Lower leg skin (tissue), 4 donors: ENCODE measurements at regions not wholly inside any gene's neighbourhood (a gene's known extent, or its start where the extent isn't known, plus 50 kb on each side); places are given as distances from the start of the nearest gene placed in this dataset.

ENCODE experiments used
- DNase-seq, 2 donors: peaks; one replicate each; pipeline ENCODE4 v3.0.0-alpha.2; 2019; ENCODE audit warnings: low spot score in 2 of 2
- H3K4me3 ChIP-seq: fragments of 200-600 bp; sonication (generic); 2 replicates; pipeline ENCODE4 v1.5.1; 2017; ENCODE audit warnings: mild to moderate bottlenecking, low read depth; ENCODE audit not compliant: poor library complexity, severe bottlenecking
- POLR2A ChIP-seq, 2 donors: fragments of 450-650 bp; IDR thresholded peaks; one replicate each; pipeline ENCODE4 v1.6.1; 2016 to 2017; ENCODE audit warnings: antibody characterized with exemption in 2 of 2, mild to moderate bottlenecking in 1 of 2, moderate library complexity in 1 of 2
- WGBS, 2 donors: methylation state at CpG; one replicate each; pipeline ENCODE4 v1.1.5; 2018; 5-methylcytosine and 5-hydroxymethylcytosine counted together
- intact Hi-C: fragments of 100-400 bp; cut with DNase I; formaldehyde crosslinking; loops from one replicate; pipeline ENCODE4 v1.15.0; 2023; ENCODE audit warnings: low total_unique reads
- TF ChIP-seq, protein P1 (sequence below), 3 donors: fragments of 450-650 bp; IDR thresholded peaks; one replicate each; pipeline ENCODE4 v1.5.1; 2016; ENCODE audit warnings: antibody characterized with exemption in 3 of 3, mild to moderate bottlenecking in 3 of 3, moderate library complexity in 2 of 3

DNA sequence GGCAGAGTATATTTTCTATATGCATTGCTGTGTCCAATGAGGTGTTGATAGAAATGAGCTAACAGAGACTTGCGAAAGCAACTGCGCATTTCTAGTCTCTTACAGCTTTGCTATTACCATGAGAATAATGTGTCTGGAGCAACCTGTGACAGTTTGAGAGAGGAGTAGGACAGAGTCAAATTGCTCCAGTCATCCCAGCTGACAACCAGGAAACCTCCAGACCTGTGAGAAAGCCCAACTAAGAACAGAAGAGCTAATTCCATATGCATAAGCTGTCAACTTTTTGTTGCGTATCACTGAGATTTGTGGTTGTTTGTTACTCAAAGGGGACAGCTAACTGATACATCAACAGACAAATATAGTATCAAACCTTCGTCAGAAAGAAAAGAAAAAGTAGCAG is 354.1 kb upstream of the LRRC7 start:
- no peak for DNase-seq
- no peak overlapping the region for H3K4me3 ChIP-seq
- intact Hi-C loops: no loop called here
- WGBS, 2 donors: 93 to 94% methylated on average over 4 of the region's 4 CpGs
- TF ChIP-seq POLR2A (IDR thresholded peaks at IDR 0.05): no peak
- TF ChIP-seq, protein P1, sequence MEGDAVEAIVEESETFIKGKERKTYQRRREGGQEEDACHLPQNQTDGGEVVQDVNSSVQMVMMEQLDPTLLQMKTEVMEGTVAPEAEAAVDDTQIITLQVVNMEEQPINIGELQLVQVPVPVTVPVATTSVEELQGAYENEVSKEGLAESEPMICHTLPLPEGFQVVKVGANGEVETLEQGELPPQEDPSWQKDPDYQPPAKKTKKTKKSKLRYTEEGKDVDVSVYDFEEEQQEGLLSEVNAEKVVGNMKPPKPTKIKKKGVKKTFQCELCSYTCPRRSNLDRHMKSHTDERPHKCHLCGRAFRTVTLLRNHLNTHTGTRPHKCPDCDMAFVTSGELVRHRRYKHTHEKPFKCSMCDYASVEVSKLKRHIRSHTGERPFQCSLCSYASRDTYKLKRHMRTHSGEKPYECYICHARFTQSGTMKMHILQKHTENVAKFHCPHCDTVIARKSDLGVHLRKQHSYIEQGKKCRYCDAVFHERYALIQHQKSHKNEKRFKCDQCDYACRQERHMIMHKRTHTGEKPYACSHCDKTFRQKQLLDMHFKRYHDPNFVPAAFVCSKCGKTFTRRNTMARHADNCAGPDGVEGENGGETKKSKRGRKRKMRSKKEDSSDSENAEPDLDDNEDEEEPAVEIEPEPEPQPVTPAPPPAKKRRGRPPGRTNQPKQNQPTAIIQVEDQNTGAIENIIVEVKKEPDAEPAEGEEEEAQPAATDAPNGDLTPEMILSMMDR (IDR thresholded peaks at IDR 0.05): no peak

- 93 to 95% methylated on average over 3 of the region's 3 CpGs for WGBS, 2 donors
- H3K4me3 ChIP-seq: no peak overlapping the region
- TF ChIP-seq POLR2A (IDR thresholded peaks at IDR 0.05): no peak
- TF ChIP-seq, protein P1 (IDR thresholded peaks at IDR 0.05): no peak
- intact Hi-C loops: no loop called here
- DNase-seq: no peak
These were observed 351.8 kb upstream of the LRRC7 start for GRCh38 chr1:69215883-69216282.

GRCh38 chr1:69220672-69221071 is 347.1 kb upstream of the LRRC7 start:
- 96 to 100% methylated on average over 1 of the region's 1 CpG for WGBS, 2 donors

GRCh38 chr1:69221524-69221923 is 346.2 kb upstream of the LRRC7 start:
- 34 to 54% methylated on average over 1 of the region's 1 CpG for WGBS, 2 donors
- intact Hi-C loops: no loop called here
- DNase-seq: no peak
- H3K4me3 ChIP-seq: no peak overlapping the region
- no peak for TF ChIP-seq POLR2A (IDR thresholded peaks at IDR 0.05)
- TF ChIP-seq, protein P1 (IDR thresholded peaks at IDR 0.05): no peak

More at GRCh38 chr1:69220672-69221071, 347.1 kb upstream of the LRRC7 start:
- H3K4me3 ChIP-seq: no peak overlapping the region
- DNase-seq: no peak
- TF ChIP-seq POLR2A (IDR thresholded peaks at IDR 0.05): no peak
- TF ChIP-seq, protein P1 (IDR thresholded peaks at IDR 0.05): no peak
- intact Hi-C loops: no loop called here

DNA sequence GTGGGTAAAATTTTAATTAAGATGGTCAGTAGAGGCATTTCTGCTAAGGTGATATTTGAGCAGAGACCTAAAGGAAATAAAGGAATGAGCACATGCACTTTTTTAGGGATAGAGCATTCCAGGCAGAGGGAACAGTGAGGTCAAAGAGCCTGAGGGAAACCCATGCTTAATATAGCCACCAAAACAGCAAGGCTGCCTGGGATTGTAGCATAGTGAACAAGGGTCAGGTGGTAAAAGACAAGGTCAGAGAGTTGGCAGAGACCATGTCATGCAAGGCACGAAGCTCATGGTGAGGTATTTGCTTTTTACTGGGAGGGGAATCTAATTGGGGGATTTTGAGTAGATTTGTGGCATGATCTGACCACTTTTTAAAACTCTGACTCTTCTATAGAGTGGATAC is 344.6 kb upstream of the LRRC7 start:
- WGBS, 2 donors: 70 to 83% methylated on average over 1 of the region's 1 CpG
- DNase-seq: no peak
- no peak overlapping the region for H3K4me3 ChIP-seq
- intact Hi-C loops: no loop called here
- TF ChIP-seq, protein P1 (IDR thresholded peaks at IDR 0.05): no peak
- TF ChIP-seq POLR2A (IDR thresholded peaks at IDR 0.05): no peak

GRCh38 chr1:69228501-69228900 is 339.2 kb upstream of the LRRC7 start:
- 0 to 19% methylated on average over 1 of the region's 1 CpG for WGBS, 2 donors
- TF ChIP-seq POLR2A (IDR thresholded peaks at IDR 0.05): no peak
- TF ChIP-seq, protein P1 (IDR thresholded peaks at IDR 0.05): no peak
- no peak overlapping the region for H3K4me3 ChIP-seq
- intact Hi-C loops: no loop called here
- DNase-seq: no peak
